Glutamatergic neuron (in vitro differentiated cells): ENCODE measurements at regions not wholly inside any gene's neighbourhood (a gene's known extent, or its start where the extent isn't known, plus 50 kb on each side); places are given as distances from the start of the nearest gene placed in this dataset.

Experiments used
- DNase-seq: peaks from one replicate; pipeline ENCODE4 v3.0.0; 2022
- H3K27ac Mint-ChIP-seq: one replicate; pipeline ENCODE4 v1.8.0; 2020; ENCODE audit warnings: mild to moderate bottlenecking, mixed read lengths, inconsistent platforms; ENCODE audit not compliant: unreplicated experiment
- H3K27me3 Mint-ChIP-seq: one replicate; pipeline ENCODE4 v1.8.0; 2020; ENCODE audit warnings: mild to moderate bottlenecking, moderate library complexity, mixed read lengths, inconsistent platforms; ENCODE audit not compliant: unreplicated experiment
- H3K36me3 Mint-ChIP-seq: one replicate; pipeline ENCODE4 v1.8.0; 2020; ENCODE audit warnings: mild to moderate bottlenecking, mixed read lengths, inconsistent platforms; ENCODE audit not compliant: unreplicated experiment
- H3K4me1 Mint-ChIP-seq: one replicate; pipeline ENCODE4 v1.8.0; 2020; ENCODE audit warnings: mild to moderate bottlenecking, low read depth, mixed read lengths, inconsistent platforms; ENCODE audit not compliant: unreplicated experiment
- H3K4me3 Mint-ChIP-seq: one replicate; pipeline ENCODE4 v1.8.0; 2020; ENCODE audit warnings: mild to moderate bottlenecking, mixed read lengths, inconsistent platforms; ENCODE audit not compliant: unreplicated experiment
- H3K9me3 Mint-ChIP-seq: one replicate; pipeline ENCODE4 v1.8.0; 2020; ENCODE audit warnings: mild to moderate bottlenecking, moderate library complexity, mixed read lengths, inconsistent platforms; ENCODE audit not compliant: unreplicated experiment
- TF ChIP-seq, protein P1 (sequence below): fragments of 200-600 bp; sonication (generic); IDR thresholded peaks from one replicate; pipeline ENCODE4 v1.5.0; 2021; ENCODE audit not compliant: partially characterized antibody, unreplicated experiment

DNA sequence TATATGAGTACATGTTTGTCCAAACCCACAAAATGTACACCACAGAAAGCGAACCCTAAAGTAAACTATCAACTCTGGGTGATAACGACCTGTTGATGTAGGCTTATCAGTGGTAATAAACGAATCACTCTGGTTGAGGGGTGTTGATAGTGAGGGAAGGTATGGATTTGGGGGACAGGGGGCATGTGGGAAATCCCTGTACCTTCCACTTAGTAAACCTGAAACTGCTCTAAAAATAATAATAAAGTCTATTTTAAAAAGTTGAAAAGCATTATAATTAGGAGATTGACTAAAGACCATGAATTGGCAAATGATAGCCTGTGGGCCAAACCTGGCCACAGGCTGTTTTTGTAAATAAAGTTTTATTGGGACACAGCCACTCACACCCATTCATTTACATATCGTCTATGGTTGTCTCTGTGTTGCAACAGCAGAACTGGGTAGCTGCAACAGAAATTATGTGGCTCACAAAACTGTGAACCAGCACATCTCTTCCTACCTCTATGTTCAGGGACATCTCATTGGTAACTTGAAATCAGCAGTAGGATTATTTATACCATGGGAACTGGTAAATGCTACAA, 85.5 kb upstream of the CDYL2 start:
- H3K27ac Mint-ChIP-seq: no peak overlapping the region
- H3K4me1 Mint-ChIP-seq: no peaks in the 10 kb centered on the region
- TF ChIP-seq, protein P1, sequence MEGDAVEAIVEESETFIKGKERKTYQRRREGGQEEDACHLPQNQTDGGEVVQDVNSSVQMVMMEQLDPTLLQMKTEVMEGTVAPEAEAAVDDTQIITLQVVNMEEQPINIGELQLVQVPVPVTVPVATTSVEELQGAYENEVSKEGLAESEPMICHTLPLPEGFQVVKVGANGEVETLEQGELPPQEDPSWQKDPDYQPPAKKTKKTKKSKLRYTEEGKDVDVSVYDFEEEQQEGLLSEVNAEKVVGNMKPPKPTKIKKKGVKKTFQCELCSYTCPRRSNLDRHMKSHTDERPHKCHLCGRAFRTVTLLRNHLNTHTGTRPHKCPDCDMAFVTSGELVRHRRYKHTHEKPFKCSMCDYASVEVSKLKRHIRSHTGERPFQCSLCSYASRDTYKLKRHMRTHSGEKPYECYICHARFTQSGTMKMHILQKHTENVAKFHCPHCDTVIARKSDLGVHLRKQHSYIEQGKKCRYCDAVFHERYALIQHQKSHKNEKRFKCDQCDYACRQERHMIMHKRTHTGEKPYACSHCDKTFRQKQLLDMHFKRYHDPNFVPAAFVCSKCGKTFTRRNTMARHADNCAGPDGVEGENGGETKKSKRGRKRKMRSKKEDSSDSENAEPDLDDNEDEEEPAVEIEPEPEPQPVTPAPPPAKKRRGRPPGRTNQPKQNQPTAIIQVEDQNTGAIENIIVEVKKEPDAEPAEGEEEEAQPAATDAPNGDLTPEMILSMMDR: no peak
- H3K36me3 Mint-ChIP-seq: no peaks in the 10 kb centered on the region
- DNase-seq: no peak
- no peaks in the 10 kb centered on the region for H3K27me3 Mint-ChIP-seq
- no peak overlapping the region for H3K4me3 Mint-ChIP-seq
- H3K9me3 Mint-ChIP-seq: no peaks in the 10 kb centered on the region

DNA sequence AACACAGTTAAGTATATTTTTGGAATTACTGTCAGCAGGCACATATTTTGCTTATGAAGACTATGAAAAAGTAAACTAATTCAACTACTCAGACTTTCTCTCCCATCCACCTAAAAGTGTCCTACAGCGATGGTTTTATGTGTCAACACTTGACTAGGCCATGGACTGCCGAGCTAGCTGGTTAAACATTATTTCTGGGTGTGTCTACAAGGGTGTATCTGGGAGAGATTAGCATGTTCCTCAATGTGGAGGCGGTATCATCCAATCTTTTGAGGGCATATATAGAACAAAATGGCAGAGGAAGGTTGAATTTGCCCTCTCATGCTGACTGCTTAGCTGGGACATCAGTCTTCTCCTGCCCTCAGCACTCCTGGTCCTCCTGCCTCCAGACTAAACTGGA, 82.7 kb upstream of the CDYL2 start:
- H3K9me3 Mint-ChIP-seq: no peaks in the 10 kb centered on the region
- H3K27ac Mint-ChIP-seq: no peak overlapping the region
- H3K27me3 Mint-ChIP-seq: no peaks in the 10 kb centered on the region
- H3K4me1 Mint-ChIP-seq: no peaks in the 10 kb centered on the region
- TF ChIP-seq, protein P1: no peak
- DNase-seq: no peak
- H3K36me3 Mint-ChIP-seq: no peaks in the 10 kb centered on the region
- H3K4me3 Mint-ChIP-seq: no peak overlapping the region

DNA sequence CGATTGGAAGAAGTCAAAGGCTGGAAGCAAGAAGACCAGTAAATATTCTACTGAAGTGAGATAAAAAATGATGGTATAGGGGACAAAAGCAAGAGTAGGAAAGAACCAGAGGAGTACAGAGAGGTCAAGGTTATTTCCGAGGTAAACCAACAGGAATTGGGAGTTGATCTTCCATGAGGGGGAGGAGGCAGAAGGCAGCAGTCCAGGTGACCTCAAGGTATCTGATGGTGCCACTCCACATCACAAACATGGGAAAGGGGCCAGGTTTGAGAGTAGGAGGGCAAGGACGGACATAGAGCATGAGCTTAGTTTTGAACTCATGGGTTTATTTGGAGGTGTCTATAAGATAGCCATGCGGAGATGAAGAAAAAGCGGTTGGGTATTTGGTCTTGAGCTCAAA, 79.4 kb upstream of the CDYL2 start:
- DNase-seq: no peak
- H3K4me1 Mint-ChIP-seq: no peaks in the 10 kb centered on the region
- no peak overlapping the region for H3K27ac Mint-ChIP-seq
- H3K36me3 Mint-ChIP-seq: no peaks in the 10 kb centered on the region
- no peaks in the 10 kb centered on the region for H3K9me3 Mint-ChIP-seq
- TF ChIP-seq, protein P1: no peak
- no peak overlapping the region for H3K4me3 Mint-ChIP-seq
- H3K27me3 Mint-ChIP-seq: no peaks in the 10 kb centered on the region

DNA sequence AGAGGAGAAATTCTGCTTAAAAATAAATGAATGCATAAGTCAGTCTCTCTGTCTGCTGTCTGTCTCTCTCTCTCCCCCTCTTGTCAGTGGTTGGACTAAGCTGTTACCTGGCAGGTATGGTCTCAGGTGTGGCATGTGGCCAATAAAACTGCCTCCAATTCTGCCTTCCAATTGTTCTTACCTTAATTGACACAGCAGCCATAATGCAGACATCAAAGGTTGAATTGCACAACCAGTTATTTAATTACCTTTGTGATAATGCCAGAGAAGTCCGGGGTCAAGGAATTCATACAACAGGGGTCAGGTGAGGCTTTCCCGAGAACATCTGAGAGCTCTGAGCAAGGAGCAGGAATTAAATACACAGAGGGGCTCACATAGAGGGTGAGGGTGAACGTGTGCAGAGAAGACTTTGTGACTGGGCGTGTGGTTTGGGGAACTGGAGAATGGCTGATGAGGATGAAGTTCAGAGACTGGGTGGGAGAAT, 78.8 kb upstream of the CDYL2 start:
- no peaks in the 10 kb centered on the region for H3K9me3 Mint-ChIP-seq
- no peaks in the 10 kb centered on the region for H3K36me3 Mint-ChIP-seq
- H3K27ac Mint-ChIP-seq: no peak overlapping the region
- H3K27me3 Mint-ChIP-seq: no peaks in the 10 kb centered on the region
- DNase-seq: no peak
- no peaks in the 10 kb centered on the region for H3K4me1 Mint-ChIP-seq
- TF ChIP-seq, protein P1: no peak
- H3K4me3 Mint-ChIP-seq: no peak overlapping the region

DNA sequence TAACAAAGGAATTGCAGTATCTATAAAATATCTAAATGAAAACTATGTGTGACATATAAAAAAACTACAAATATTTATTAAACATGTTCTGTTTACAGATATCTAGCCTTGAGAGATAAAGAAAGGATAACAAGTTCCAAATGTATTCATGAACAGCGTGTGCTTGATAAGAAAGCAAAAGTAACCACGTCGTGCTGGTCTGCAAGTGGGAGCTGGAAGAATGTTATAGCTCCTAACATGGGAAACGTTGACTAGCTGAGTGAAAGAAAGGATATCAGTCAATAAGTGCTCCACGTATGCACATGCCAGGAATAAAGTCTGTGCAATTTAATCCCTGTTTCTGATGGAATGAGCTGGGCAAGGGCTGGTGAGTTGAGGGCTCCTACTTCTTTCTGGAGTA, 71.2 kb upstream of the CDYL2 start:
- Mint-ChIP-seq H3K4me3 (no peak overlapping the region), H3K9me3 (no peaks in the 10 kb centered on the region), H3K27me3 (no peaks in the 10 kb centered on the region), H3K4me1 (no peaks in the 10 kb centered on the region), H3K36me3 (no peaks in the 10 kb centered on the region), H3K27ac (no peak overlapping the region)
- TF ChIP-seq, protein P1: no peak
- no peak for DNase-seq
